PC-3 (cell line): ENCODE measurements at regions not wholly inside any gene's neighbourhood (a gene's known extent, or its start where the extent isn't known, plus 50 kb on each side); places are given as distances from the start of the nearest gene placed in this dataset.

Source experiments
- ATAC-seq: fragments of 200-7000 bp; cut with Tn5 transposase; 2 replicates; pipeline ENCODE4 v1.9.1; 2020; ENCODE audit warnings: mild to moderate bottlenecking, moderate library complexity
- BruUV-seq: library from RNA; stranded (reverse); fragments of 400-500 nt; replicated peaks from 2 replicates; lab custom pipeline; 2021; lab: Mats Ljungman, UMichigan
- CTCF ChIA-PET: fragments of 300-600 bp; sonication (Branson Sonifier 250); formaldehyde crosslinking; loops from one replicate; lab custom pipeline; 2022; ENCODE audit warnings: antibody characterized with exemption; lab: Charles Lee
- POLR2A ChIA-PET: fragments of 300-600 bp; sonication (Branson Sonifier 250); formaldehyde crosslinking; loops from one replicate; lab custom pipeline; 2022; ENCODE audit warnings: antibody characterized with exemption; ENCODE audit not compliant: unreplicated experiment; lab: Charles Lee
- DNase-seq: peaks from one replicate; pipeline ENCODE4 v3.0.0-alpha.2; 2015
- H2AFZ ChIP-seq: fragments of 300-600 bp; sonication (generic); 2 replicates; pipeline ENCODE4 v1.6.0; 2016; ENCODE audit warnings: antibody characterized with exemption, low read length
- H3F3A ChIP-seq: fragments of 300-600 bp; sonication (generic); one replicate; pipeline ENCODE4 v1.6.0; 2017; ENCODE audit warnings: antibody characterized with exemption, low read length, control low read depth, mild to moderate bottlenecking; ENCODE audit not compliant: unreplicated experiment
- H3K27ac ChIP-seq: fragments of 300-600 bp; sonication (generic); 2 replicates; pipeline ENCODE4 v1.5.1; 2016; ENCODE audit warnings: mild to moderate bottlenecking, low read length
- H3K27me3 ChIP-seq: fragments of 300-600 bp; sonication (generic); 2 replicates; pipeline ENCODE4 v1.6.1; 2016; ENCODE audit warnings: low read length, mixed read lengths
- H3K36me3 ChIP-seq: fragments of 300-600 bp; sonication (generic); 2 replicates; pipeline ENCODE4 v1.6.1; 2016; ENCODE audit warnings: low read depth, mixed run types, low read length, mixed read lengths
- H3K4me1 ChIP-seq: fragments of 300-600 bp; sonication (generic); 2 replicates; pipeline ENCODE4 v1.5.1; 2016; ENCODE audit warnings: low read length; ENCODE audit not compliant: insufficient read depth
- H3K4me2 ChIP-seq: fragments of 300-600 bp; sonication (generic); 2 replicates; pipeline ENCODE4 v1.6.0; 2016; ENCODE audit warnings: low read length
- H3K4me3 ChIP-seq: fragments of 300-600 bp; sonication (generic); 2 replicates; pipeline ENCODE4 v1.5.1; 2016; ENCODE audit warnings: mild to moderate bottlenecking, low read length, mixed read lengths
- H3K79me2 ChIP-seq: fragments of 300-600 bp; sonication (generic); 2 replicates; pipeline ENCODE4 v1.6.1; 2017; ENCODE audit warnings: low read length, mixed read lengths
- H3K9ac ChIP-seq: fragments of 300-600 bp; sonication (generic); 2 replicates; pipeline ENCODE4 v1.6.0; 2016; ENCODE audit warnings: mild to moderate bottlenecking, low read length
- H3K9me2 ChIP-seq: fragments of 300-600 bp; sonication (generic); replicated peaks from 2 replicates; pipeline ENCODE4 v1.6.1; 2016; ENCODE audit warnings: mixed run types, low read length, mixed read lengths
- H3K9me3 ChIP-seq: fragments of 300-600 bp; sonication (generic); 2 replicates; pipeline ENCODE4 v1.6.1; 2016; ENCODE audit warnings: low read length, mixed read lengths
- H4K20me1 ChIP-seq: fragments of 300-600 bp; sonication (generic); 2 replicates; pipeline ENCODE4 v1.6.1; 2016; ENCODE audit warnings: low read length, mixed read lengths
- CTCF ChIP-seq: fragments of 300-600 bp; sonication (generic); conservative IDR thresholded peaks from 2 replicates; pipeline ENCODE4 v1.5.1; 2017; ENCODE audit warnings: antibody characterized with exemption, low read depth, mild to moderate bottlenecking, low read length
- EZH2 ChIP-seq: fragments of 300-600 bp; sonication (generic); IDR thresholded peaks from one replicate; pipeline ENCODE4 v1.6.1; 2017; ENCODE audit warnings: antibody characterized with exemption, mild to moderate bottlenecking, low read length; ENCODE audit not compliant: unreplicated experiment
- EZH2phosphoT487 ChIP-seq: fragments of 300-600 bp; sonication (generic); IDR thresholded peaks from 2 replicates; pipeline ENCODE4 v1.6.1; 2018; ENCODE audit warnings: mild to moderate bottlenecking, antibody characterized with exemption, low read length, borderline replicate concordance
- intact Hi-C: fragments of 100-400 bp; cut with micrococcal nuclease; formaldehyde crosslinking; loops from 2 replicates; pipeline ENCODE4 v1.9.0; 2023

- no peak overlapping the region for H3K4me3 ChIP-seq
- ChIA-PET POLR2A (no interaction called here), CTCF (no interaction called here)
- no peaks in the 10 kb centered on the region for H3K9me2 ChIP-seq
- H3K27ac ChIP-seq = no peak overlapping the region
- no peak for DNase-seq
- no peaks in the 10 kb centered on the region for H4K20me1 ChIP-seq
- no peaks in the 10 kb centered on the region for H3K4me1 ChIP-seq
- H3K79me2 ChIP-seq = no peaks in the 10 kb centered on the region
- no peaks in the 10 kb centered on the region for H3K9me3 ChIP-seq
- no TSS peak for BruUV-seq
- H2AFZ ChIP-seq = no peak overlapping the region
- H3K4me2 ChIP-seq = no peak overlapping the region
- H3K36me3 ChIP-seq = no peaks in the 10 kb centered on the region
- TF ChIP-seq CTCF = no peak
- intact Hi-C loops = no loop called here
- no peaks in the 10 kb centered on the region for H3K27me3 ChIP-seq
- H3K9ac ChIP-seq = no peak overlapping the region
- no peaks in the 10 kb centered on the region for H3F3A ChIP-seq
- no peak for ATAC-seq
Observed at GRCh38 chr5:78705826-78706225, 57.3 kb upstream of the LHFPL2 start.

GRCh38 chr5:78701795-78702410, 53.3 kb upstream of the LHFPL2 start:
- Histone ChIP-seq H3K9me3 (no peaks in the 10 kb centered on the region), H2AFZ (no peak overlapping the region), H3K79me2 (no peaks in the 10 kb centered on the region), H3K27ac (no peak overlapping the region), H3F3A (no peaks in the 10 kb centered on the region), H3K4me2 (no peak overlapping the region), H3K36me3 (no peaks in the 10 kb centered on the region), H3K9ac (no peak overlapping the region), H3K9me2 (no peaks in the 10 kb centered on the region), H4K20me1 (no peaks in the 10 kb centered on the region), H3K4me1 (peaks cover 25% of the 10 kb centered on the region), H3K27me3 (no peaks in the 10 kb centered on the region), H3K4me3 (no peak overlapping the region)
- DNase-seq (no peak), ATAC-seq (no peak)
- BruUV-seq = no TSS peak
- ChIA-PET CTCF (interaction anchor here (0.5 kb wide), 1 partner anchor 18 kb away, joined by 7 read pairs; no protein-coding TSS in a partner anchor), POLR2A (no interaction called here)
- TF ChIP-seq EZH2 = no peak
- intact Hi-C loops = no loop called here

GRCh38 chr5:78699552-78700153, 51.1 kb upstream of the LHFPL2 start:
- ATAC-seq (peak; percentile 92), DNase-seq (peak; percentile 97)
- H3K27me3 ChIP-seq = no peaks in the 10 kb centered on the region
- peak overlapping the region; percentile 55 for H2AFZ ChIP-seq
- no peaks in the 10 kb centered on the region for H3K9me3 ChIP-seq
- H3K27ac ChIP-seq = peak overlapping the region; percentile 98
- no peak overlapping the region for H3K4me3 ChIP-seq
- intact Hi-C loops = no loop called here
- peak overlapping the region; percentile 66 for H3K9ac ChIP-seq
- ChIA-PET CTCF (no interaction called here), POLR2A (interaction anchor here (0.6 kb wide), 2 partner anchors 28 to 140 kb away, joined by 3 read pairs; no protein-coding TSS in a partner anchor)
- peak overlapping the region; percentile 54 for H3K4me2 ChIP-seq
- no peaks in the 10 kb centered on the region for H3F3A ChIP-seq
- no peak for TF ChIP-seq EZH2phosphoT487
- no peak for TF ChIP-seq EZH2
- TF ChIP-seq CTCF = no peak
- no peaks in the 10 kb centered on the region for H4K20me1 ChIP-seq
- no peaks in the 10 kb centered on the region for H3K79me2 ChIP-seq
- H3K4me1 ChIP-seq = peaks cover 25% of the 10 kb centered on the region
- no peaks in the 10 kb centered on the region for H3K36me3 ChIP-seq
- H3K9me2 ChIP-seq = no peaks in the 10 kb centered on the region
- BruUV-seq = TSS peak; percentile 92
